ENCODE measurements at regions not wholly inside any gene's neighbourhood (a gene's known extent, or its start where the extent isn't known, plus 50 kb on each side); places are given as distances from the start of the nearest gene placed in this dataset.

DNA sequence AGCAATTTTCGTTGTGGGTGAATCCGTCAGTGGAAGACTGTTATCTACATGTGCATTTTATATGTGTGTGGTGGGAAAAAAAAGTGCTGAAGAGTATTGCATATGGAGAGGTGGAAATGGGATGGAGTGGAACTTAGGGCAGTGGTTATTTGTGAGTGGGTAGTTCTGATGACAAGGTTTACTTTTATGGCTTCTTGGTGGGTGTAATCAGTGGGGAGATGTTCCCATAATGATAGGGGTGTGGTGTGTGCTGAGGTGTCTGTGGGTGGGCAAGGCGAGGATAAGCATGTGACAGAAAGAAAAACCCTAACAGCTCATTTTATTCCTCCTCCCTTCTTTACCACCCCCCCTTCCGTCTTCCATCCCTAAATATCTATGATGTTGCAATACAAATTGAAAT, 288.1 kb downstream of the NUF2 start:
- Histone ChIP-seq H3K4ac (ENCODE audit: low read depth, low read length) (no peak overlapping the region), H3K9me1 (ENCODE audit: insufficient read depth, low read length) (no peaks in the 10 kb centered on the region), H2BK15ac (ENCODE audit: low read depth, low read length) (no peak overlapping the region), H4K5ac (ENCODE audit: low read depth, low read length) (no peak overlapping the region), H3K4me1 (ENCODE audit: control insufficient read depth, insufficient read depth, low read length) (no peaks in the 10 kb centered on the region), H4K91ac (ENCODE audit: insufficient read depth, low read depth, low read length) (no peak overlapping the region), H3K27ac (ENCODE audit: insufficient read depth, low read length) (no peak overlapping the region), H3K18ac (ENCODE audit: low read depth, low read length) (no peak overlapping the region), H3K9ac (ENCODE audit: low read depth, low read length) (no peak overlapping the region), H3K23ac (ENCODE audit: low read depth, low read length) (no peak overlapping the region), H3K4me3 (ENCODE audit: insufficient read depth, low read depth, low read length) (no peak overlapping the region), H3K56ac (ENCODE audit: extremely low read depth, insufficient read depth, low read length) (no peak overlapping the region), H3K9me3 (ENCODE audit: control insufficient read depth, insufficient read depth, low read length) (no peaks in the 10 kb centered on the region), H3K27me3 (ENCODE audit: control insufficient read depth, insufficient read depth, low read length) (no peaks in the 10 kb centered on the region), H4K8ac (ENCODE audit: low read depth in 2 of 2, low read length in 2 of 2) (no peak overlapping the region), H2BK20ac (ENCODE audit: low read depth, low read length) (no peak overlapping the region), H3K4me2 (ENCODE audit: low read depth, low read length) (no peak overlapping the region), H2AK9ac (replicated peaks; ENCODE audit: low read depth, low read length, poor library complexity) (no peak overlapping the region), H2BK5ac (ENCODE audit: low read depth, low read length, poor library complexity, severe bottlenecking) (no peak overlapping the region), H3K14ac (replicated peaks; ENCODE audit: low read depth, low read length) (no peak overlapping the region), H2AK5ac (ENCODE audit: low read depth, low read length) (no peak overlapping the region), H4K20me1 (ENCODE audit: insufficient read depth, low read length) (no peaks in the 10 kb centered on the region), H2BK120ac (ENCODE audit: low read depth, low read length) (no peak overlapping the region), H3K36me3 (ENCODE audit: control insufficient read depth, insufficient read depth, low read length) (no peaks in the 10 kb centered on the region), H2AFZ (replicated peaks; ENCODE audit: low read length, poor library complexity) (no peak overlapping the region), H3K79me1 (ENCODE audit: low read depth in 1 of 2, low read length in 2 of 2) (no peaks in the 10 kb centered on the region)
- BruUV-seq (replicated peaks): no TSS peak
- ChIA-PET CTCF (no interaction called here), POLR2A (ENCODE audit: unreplicated experiment) (no interaction called here)
- ATAC-seq (ENCODE audit: low read depth): no peak
- WGBS, 2 experiments (ENCODE audit: extremely low coverage in 2 of 2, insufficient read length in 1 of 2): 62% methylated on average over 2 of the region's 4 CpGs; no CpG with 5 or more reads in 1 of the 2 experiments
- DNase-seq: no peak
- intact Hi-C loops (cut with micrococcal nuclease) (no loop called here), in situ Hi-C loops (cut with MboI; ENCODE audit: low sequenced_read_pairs) (no loop called here), dilution Hi-C loops (cut with HindIII; ENCODE audit: low sequenced_read_pairs, unreplicated experiment) (no loop called here)
- TF ChIP-seq RCOR1 (IDR thresholded peaks at IDR 0.05; ENCODE audit: insufficient replicate concordance, low read length) (no peak), SMC3 (IDR thresholded peaks at IDR 0.05; ENCODE audit: low read depth, low read length) (no peak), ELK1 (IDR thresholded peaks at IDR 0.05; ENCODE audit: borderline replicate concordance, low read depth, low read length) (no peak), MAFK (IDR thresholded peaks at IDR 0.05; ENCODE audit: low read depth, low read length) (no peak), RFX5 (IDR thresholded peaks at IDR 0.05; ENCODE audit: low read depth, low read length) (no peak), MXI1 (IDR thresholded peaks at IDR 0.05; ENCODE audit: borderline replicate concordance, low read depth, low read length) (no peak), USF2 (IDR thresholded peaks at IDR 0.05; ENCODE audit: low read depth, low read length) (no peak), CEBPB (IDR thresholded peaks at IDR 0.05; ENCODE audit: low read depth, low read length) (no peak), CHD1 (IDR thresholded peaks at IDR 0.05; ENCODE audit: low read depth, low read length) (no peak)
- TF ChIP-seq, protein P1, sequence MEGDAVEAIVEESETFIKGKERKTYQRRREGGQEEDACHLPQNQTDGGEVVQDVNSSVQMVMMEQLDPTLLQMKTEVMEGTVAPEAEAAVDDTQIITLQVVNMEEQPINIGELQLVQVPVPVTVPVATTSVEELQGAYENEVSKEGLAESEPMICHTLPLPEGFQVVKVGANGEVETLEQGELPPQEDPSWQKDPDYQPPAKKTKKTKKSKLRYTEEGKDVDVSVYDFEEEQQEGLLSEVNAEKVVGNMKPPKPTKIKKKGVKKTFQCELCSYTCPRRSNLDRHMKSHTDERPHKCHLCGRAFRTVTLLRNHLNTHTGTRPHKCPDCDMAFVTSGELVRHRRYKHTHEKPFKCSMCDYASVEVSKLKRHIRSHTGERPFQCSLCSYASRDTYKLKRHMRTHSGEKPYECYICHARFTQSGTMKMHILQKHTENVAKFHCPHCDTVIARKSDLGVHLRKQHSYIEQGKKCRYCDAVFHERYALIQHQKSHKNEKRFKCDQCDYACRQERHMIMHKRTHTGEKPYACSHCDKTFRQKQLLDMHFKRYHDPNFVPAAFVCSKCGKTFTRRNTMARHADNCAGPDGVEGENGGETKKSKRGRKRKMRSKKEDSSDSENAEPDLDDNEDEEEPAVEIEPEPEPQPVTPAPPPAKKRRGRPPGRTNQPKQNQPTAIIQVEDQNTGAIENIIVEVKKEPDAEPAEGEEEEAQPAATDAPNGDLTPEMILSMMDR (conservative IDR thresholded peaks at IDR 0.05; ENCODE audit: low read depth, low read length): no peak

Data from IMR-90 (cell line).